GM12878 (cell line): ENCODE measurements at regions not wholly inside any gene's neighbourhood (a gene's known extent, or its start where the extent isn't known, plus 50 kb on each side); places are given as distances from the start of the nearest gene placed in this dataset.

ENCODE experiments used
- ATAC-seq: fragments of 200-7000 bp; cut with Tn5 transposase; 3 replicates; pipeline ENCODE4 v1.9.1; 2020; ENCODE audit warnings: mild to moderate bottlenecking, moderate library complexity
- BruUV-seq: library from RNA; stranded (reverse); fragments of 400-500 nt; replicated peaks from 2 replicates; lab custom pipeline; 2021; lab: Mats Ljungman, UMichigan
- CTCF ChIA-PET: fragments of 300-600 bp; sonication (Branson Sonifier 250); formaldehyde crosslinking; extraction: SDS; loops from one replicate; lab custom pipeline; 2021; ENCODE audit warnings: inconsistent platforms; lab: Yijun Ruan, JAX
- POLR2A ChIA-PET: fragments of 350-600 bp; formaldehyde crosslinking; extraction: SDS; loops from one replicate; lab custom pipeline; 2021; ENCODE audit warnings: inconsistent platforms; lab: Charles Lee
- RAD21 ChIA-PET: fragments of 300-600 bp; sonication (Branson Sonifier 250); formaldehyde crosslinking; loops from one replicate; lab custom pipeline; 2023; ENCODE audit warnings: antibody characterized with exemption; ENCODE audit not compliant: unreplicated experiment; lab: Charles Lee
- SMC1A ChIA-PET: fragments of 300-600 bp; sonication (Branson Sonifier 250); formaldehyde crosslinking; loops from one replicate; lab custom pipeline; 2023; ENCODE audit not compliant: unreplicated experiment, uncharacterized antibody; lab: Charles Lee
- DNase-seq: peaks from one replicate; pipeline ENCODE4 v3.0.0-alpha.2; 2011; ENCODE audit warnings: low read depth, low spot score
- FAIRE-seq: peaks from 3 replicates; lab custom pipeline; 2011; peaks lifted over from hg19 to GRCh38; lab: Jason Lieb, UNC
- H2AFZ ChIP-seq: 2 replicates; pipeline ENCODE4 v1.6.0; 2011; ENCODE audit warnings: low read depth, low read length, control low read depth; ENCODE audit not compliant: control insufficient read depth
- H3K27ac ChIP-seq: 2 replicates; pipeline ENCODE4 v1.5.1; 2011; ENCODE audit warnings: control low read depth; ENCODE audit not compliant: control insufficient read depth, insufficient read depth
- H3K27me3 ChIP-seq, 2 experiments: replicated peaks in 1 of 2; 2 replicates each; pipeline versions ENCODE4 v1.6.0 to v1.6.1; 2011; ENCODE audit warnings: low read length in 1 of 2; ENCODE audit not compliant: control insufficient read depth in 2 of 2, insufficient read depth in 2 of 2
- H3K36me3 ChIP-seq, 2 experiments: 2 replicates each; pipeline ENCODE4 v1.5.1; 2011; ENCODE audit warnings: low read length in 1 of 2; ENCODE audit not compliant: control insufficient read depth in 2 of 2, insufficient read depth in 2 of 2
- H3K4me1 ChIP-seq: 2 replicates; pipeline ENCODE4 v1.6.1; 2011; ENCODE audit warnings: mild to moderate bottlenecking, low read length, moderate library complexity, mixed read lengths; ENCODE audit not compliant: control insufficient read depth, insufficient read depth
- H3K4me2 ChIP-seq: 2 replicates; pipeline ENCODE4 v1.6.0; 2011; ENCODE audit warnings: control low read depth; ENCODE audit not compliant: control insufficient read depth, insufficient read depth
- H3K4me3 ChIP-seq: fragments of 200-600 bp; sonication (generic); 2 replicates; pipeline ENCODE4 v1.5.1; 2016
- H3K79me2 ChIP-seq: 2 replicates; pipeline ENCODE4 v1.6.0; 2011; ENCODE audit warnings: low read length; ENCODE audit not compliant: control insufficient read depth, insufficient read depth
- H3K9ac ChIP-seq: 2 replicates; pipeline ENCODE4 v1.8.0; 2011; ENCODE audit warnings: low read length, control low read depth, mixed read lengths; ENCODE audit not compliant: control insufficient read depth, insufficient read depth
- H3K9me3 ChIP-seq: replicated peaks from 3 replicates; pipeline ENCODE4 v1.5.1; 2011; ENCODE audit warnings: mild to moderate bottlenecking, low read length; ENCODE audit not compliant: control insufficient read depth, insufficient read depth
- H4K20me1 ChIP-seq: 2 replicates; pipeline ENCODE4 v1.6.0; 2011; ENCODE audit not compliant: control insufficient read depth, insufficient read depth
- CBX3 ChIP-seq: fragments of 200-600 bp; sonication (generic); IDR thresholded peaks from 2 replicates; pipeline ENCODE4 v1.6.1; 2016; ENCODE audit warnings: low read depth, borderline replicate concordance
- CBX5 ChIP-seq: sonication (generic); IDR thresholded peaks from 2 replicates; pipeline ENCODE4 v1.6.1; 2016; ENCODE audit warnings: low read depth, moderate library complexity, mild to moderate bottlenecking, inconsistent platforms
- EZH2 ChIP-seq: IDR thresholded peaks from 2 replicates; pipeline ENCODE4 v1.6.1; 2012; ENCODE audit warnings: low read depth, mild to moderate bottlenecking, control low read depth, inconsistent platforms, low read length, borderline replicate concordance; ENCODE audit not compliant: control insufficient read depth
- FOS ChIP-seq: IDR thresholded peaks from 3 replicates; pipeline ENCODE4 v1.6.1; 2011; ENCODE audit warnings: borderline replicate concordance; ENCODE audit not compliant: insufficient read length; ENCODE audit errors: extremely low read depth
- FOXM1 ChIP-seq: IDR thresholded peaks from 2 replicates; pipeline ENCODE4 v1.6.1; 2012; ENCODE audit warnings: low read depth, mild to moderate bottlenecking, inconsistent platforms, low read length, moderate library complexity
- JUND ChIP-seq: IDR thresholded peaks from 2 replicates; pipeline ENCODE4 v1.6.1; 2012; ENCODE audit warnings: low read depth, mild to moderate bottlenecking, low read length, improper control_type of control experiment, moderate library complexity
- KLF5 ChIP-seq: fragments of 450-650 bp; IDR thresholded peaks from 2 replicates; pipeline ENCODE4 v1.6.1; 2014; ENCODE audit warnings: mild to moderate bottlenecking; ENCODE audit not compliant: partially characterized antibody
- LARP7 ChIP-seq: fragments of 450-650 bp; IDR thresholded peaks from 2 replicates; pipeline ENCODE4 v1.6.1; 2017; ENCODE audit warnings: mild to moderate bottlenecking
- NFIC ChIP-seq: IDR thresholded peaks from 2 replicates; pipeline ENCODE4 v1.6.1; 2012; ENCODE audit warnings: low read depth, mild to moderate bottlenecking, inconsistent platforms, low read length, moderate library complexity
- NFYB ChIP-seq: IDR thresholded peaks from 2 replicates; pipeline ENCODE4 v1.6.1; 2011; ENCODE audit warnings: low read depth, mild to moderate bottlenecking, low read length, improper control_type of control experiment, moderate library complexity; ENCODE audit not compliant: insufficient read depth
- NRF1 ChIP-seq: conservative IDR thresholded peaks from 2 replicates; pipeline ENCODE4 v1.6.1; 2011; ENCODE audit warnings: mild to moderate bottlenecking, low read depth, low read length, improper control_type of control experiment
- POLR2AphosphoS5 ChIP-seq: IDR thresholded peaks from 2 replicates; pipeline ENCODE4 v1.6.1; 2011; ENCODE audit warnings: mild to moderate bottlenecking, low read length, inconsistent platforms
- RAD21 ChIP-seq: IDR thresholded peaks from 2 replicates; pipeline ENCODE4 v1.6.1; 2011; ENCODE audit warnings: mild to moderate bottlenecking, low read depth, low read length, moderate library complexity; ENCODE audit not compliant: insufficient read depth
- RCOR1 ChIP-seq: conservative IDR thresholded peaks from 2 replicates; pipeline ENCODE4 v1.6.1; 2012; ENCODE audit warnings: low read depth, low read length, improper control_type of control experiment
- SREBF1 ChIP-seq: IDR thresholded peaks from 2 replicates; pipeline ENCODE4 v1.6.1; 2012; ENCODE audit warnings: mild to moderate bottlenecking, low read length
- WGBS: methylation state at CpG from one replicate; pipeline ENCODE4 v1.1.6; 2016; ENCODE audit warnings: low lambda C conversion rate; ENCODE audit not compliant: insufficient replicate concordance, insufficient coverage; ENCODE audit errors: missing lambda C conversion rate; 5-methylcytosine and 5-hydroxymethylcytosine counted together
- in situ Hi-C: fragments of 300-500 bp; cut with MboI; formaldehyde crosslinking; loops from 9 replicates; pipeline ENCODE4 v1.14.3; 2018; ENCODE audit warnings: mixed read lengths
- intact Hi-C: fragments of 100-400 bp; cut with micrococcal nuclease; formaldehyde crosslinking; loops from one replicate; pipeline ENCODE4 v1.14.2; 2022; ENCODE audit not compliant: unreplicated experiment
- TF ChIP-seq, protein P1 (sequence below): fragments of 150-350 bp; IDR thresholded peaks from 2 replicates; pipeline ENCODE4 v1.6.1; 2016; ENCODE audit warnings: low read depth, low read length

DNA sequence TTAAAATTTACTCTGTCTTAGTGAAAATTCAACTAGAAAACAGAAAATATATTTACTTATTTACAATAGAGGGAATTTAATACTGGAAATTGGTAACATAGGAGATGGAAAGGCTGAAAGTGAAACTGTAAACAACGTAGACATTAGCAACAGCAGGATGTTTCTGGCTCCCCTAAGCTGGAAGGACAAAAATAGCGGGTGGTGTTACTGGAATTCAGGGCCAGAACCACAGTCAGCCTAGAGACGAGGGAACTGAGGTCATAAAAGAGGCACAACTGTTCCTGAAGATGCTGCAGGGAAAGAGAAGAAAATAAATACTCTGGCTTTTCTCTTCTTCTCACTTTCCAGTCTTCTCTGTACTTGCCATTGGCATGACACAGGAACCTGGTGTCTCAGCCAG is 80.4 kb upstream of the NIPBL start:
- CTCF ChIA-PET, result no interaction called here
- Histone ChIP-seq H3K4me2 (no peak overlapping the region), H3K4me1 (no peaks in the 10 kb centered on the region), H3K27me3 (no peaks in the 10 kb centered on the region), H3K79me2 (no peaks in the 10 kb centered on the region), H3K9ac (no peak overlapping the region), H3K9me3 (no peaks in the 10 kb centered on the region), H3K4me3 (no peak overlapping the region), H4K20me1 (no peaks in the 10 kb centered on the region), H2AFZ (no peak overlapping the region), H3K36me3 (no peaks in the 10 kb centered on the region), H3K27ac (no peak overlapping the region)
- RAD21 ChIA-PET, result no interaction called here
- POLR2A ChIA-PET, result no interaction called here
- WGBS, result 10% methylated on average over 3 of the region's 3 CpGs
- no TSS peak for BruUV-seq
- no peak for ATAC-seq
- in situ Hi-C loops (no loop called here), intact Hi-C loops (no loop called here)
- SMC1A ChIA-PET, result interaction anchor here (1.2 kb wide), 1 partner anchor 10 kb away, joined by 3 read pairs; no protein-coding TSS in a partner anchor
- no peak for FAIRE-seq
- no peak for TF ChIP-seq NRF1
- TF ChIP-seq CBX3, result no peak
- TF ChIP-seq EZH2, result no peak
- no peak for TF ChIP-seq NFIC
- TF ChIP-seq RCOR1, result no peak
- TF ChIP-seq KLF5, result no peak
- TF ChIP-seq FOS, result no peak
- TF ChIP-seq POLR2AphosphoS5, result no peak
- TF ChIP-seq LARP7, result no peak
- no peak for TF ChIP-seq CBX5
- TF ChIP-seq SREBF1, result no peak
- no peak for TF ChIP-seq FOXM1
- TF ChIP-seq, protein P1, sequence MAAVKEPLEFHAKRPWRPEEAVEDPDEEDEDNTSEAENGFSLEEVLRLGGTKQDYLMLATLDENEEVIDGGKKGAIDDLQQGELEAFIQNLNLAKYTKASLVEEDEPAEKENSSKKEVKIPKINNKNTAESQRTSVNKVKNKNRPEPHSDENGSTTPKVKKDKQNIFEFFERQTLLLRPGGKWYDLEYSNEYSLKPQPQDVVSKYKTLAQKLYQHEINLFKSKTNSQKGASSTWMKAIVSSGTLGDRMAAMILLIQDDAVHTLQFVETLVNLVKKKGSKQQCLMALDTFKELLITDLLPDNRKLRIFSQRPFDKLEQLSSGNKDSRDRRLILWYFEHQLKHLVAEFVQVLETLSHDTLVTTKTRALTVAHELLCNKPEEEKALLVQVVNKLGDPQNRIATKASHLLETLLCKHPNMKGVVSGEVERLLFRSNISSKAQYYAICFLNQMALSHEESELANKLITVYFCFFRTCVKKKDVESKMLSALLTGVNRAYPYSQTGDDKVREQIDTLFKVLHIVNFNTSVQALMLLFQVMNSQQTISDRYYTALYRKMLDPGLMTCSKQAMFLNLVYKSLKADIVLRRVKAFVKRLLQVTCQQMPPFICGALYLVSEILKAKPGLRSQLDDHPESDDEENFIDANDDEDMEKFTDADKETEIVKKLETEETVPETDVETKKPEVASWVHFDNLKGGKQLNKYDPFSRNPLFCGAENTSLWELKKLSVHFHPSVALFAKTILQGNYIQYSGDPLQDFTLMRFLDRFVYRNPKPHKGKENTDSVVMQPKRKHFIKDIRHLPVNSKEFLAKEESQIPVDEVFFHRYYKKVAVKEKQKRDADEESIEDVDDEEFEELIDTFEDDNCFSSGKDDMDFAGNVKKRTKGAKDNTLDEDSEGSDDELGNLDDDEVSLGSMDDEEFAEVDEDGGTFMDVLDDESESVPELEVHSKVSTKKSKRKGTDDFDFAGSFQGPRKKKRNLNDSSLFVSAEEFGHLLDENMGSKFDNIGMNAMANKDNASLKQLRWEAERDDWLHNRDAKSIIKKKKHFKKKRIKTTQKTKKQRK, result no peak
- no peak for TF ChIP-seq NFYB
- TF ChIP-seq RAD21, result no peak
- TF ChIP-seq JUND, result no peak
- DNase-seq, result no peak
